WTC11 (cell line): ENCODE measurements at regions not wholly inside any gene's neighbourhood (a gene's known extent, or its start where the extent isn't known, plus 50 kb on each side); places are given as distances from the start of the nearest gene placed in this dataset.

Experiments
- ATAC-seq: fragments of 200-7000 bp; cut with Tn5 transposase; 2 replicates; pipeline ENCODE4 v1.10.0; 2021; ENCODE audit warnings: mild to moderate bottlenecking, moderate library complexity
- CTCF ChIA-PET: fragments of 300-600 bp; sonication (Branson Sonifier 250); formaldehyde crosslinking; loops from one replicate; lab custom pipeline; 2021; ENCODE audit warnings: antibody characterized with exemption; lab: Charles Lee
- POLR2A ChIA-PET: fragments of 350-600 bp; sonication (Branson Sonifier 250); formaldehyde crosslinking; loops from one replicate; lab custom pipeline; 2021; ENCODE audit warnings: antibody characterized with exemption; lab: Charles Lee
- DNase-seq: peaks from one replicate; pipeline ENCODE4 v3.0.0; 2021; ENCODE audit warnings: low spot score
- H3K27ac Mint-ChIP-seq: 2 replicates; pipeline ENCODE4 v1.8.0; 2021; ENCODE audit warnings: mixed read lengths
- H3K27me3 Mint-ChIP-seq: 2 replicates; pipeline ENCODE4 v1.8.0; 2021; ENCODE audit warnings: low read depth, mild to moderate bottlenecking, moderate library complexity, mixed read lengths
- H3K36me3 Mint-ChIP-seq: 2 replicates; pipeline ENCODE4 v1.8.0; 2021; ENCODE audit warnings: mixed read lengths
- H3K4me1 Mint-ChIP-seq: 2 replicates; pipeline ENCODE4 v1.8.0; 2022; ENCODE audit warnings: mixed read lengths
- H3K4me3 Mint-ChIP-seq: 2 replicates; pipeline ENCODE4 v1.8.0; 2021; ENCODE audit warnings: mild to moderate bottlenecking, moderate library complexity, mixed read lengths
- H3K9me3 Mint-ChIP-seq: 2 replicates; pipeline ENCODE4 v1.8.0; 2021; ENCODE audit warnings: mixed read lengths
- ATF1 ChIP-seq: sonication (generic); formaldehyde crosslinking; IDR thresholded peaks from 2 replicates; pipeline ENCODE4 v1.8.1; 2023; ENCODE audit warnings: mild to moderate bottlenecking, moderate library complexity, missing genetic modification reagents
- ATF3 ChIP-seq: sonication (generic); formaldehyde crosslinking; conservative IDR thresholded peaks from 2 replicates; pipeline ENCODE4 v1.8.1; 2022; ENCODE audit warnings: mild to moderate bottlenecking, missing genetic modification reagents
- CBFB ChIP-seq: sonication (generic); formaldehyde crosslinking; IDR thresholded peaks from 2 replicates; pipeline ENCODE4 v1.8.1; 2022; ENCODE audit warnings: mild to moderate bottlenecking, low read depth, missing genetic modification reagents
- CREB1 ChIP-seq: sonication (generic); formaldehyde crosslinking; IDR thresholded peaks from 2 replicates; pipeline ENCODE4 v1.8.0; 2023; ENCODE audit warnings: mild to moderate bottlenecking, missing genetic modification reagents
- CREM ChIP-seq: sonication (generic); formaldehyde crosslinking; IDR thresholded peaks from 2 replicates; pipeline ENCODE4 v1.8.1; 2022; ENCODE audit warnings: mild to moderate bottlenecking, missing genetic modification reagents, moderate library complexity
- E2F1 ChIP-seq: sonication (generic); formaldehyde crosslinking; IDR thresholded peaks from 2 replicates; pipeline ENCODE4 v1.8.0; 2022; ENCODE audit warnings: mild to moderate bottlenecking, missing genetic modification reagents
- ELF4 ChIP-seq: sonication (generic); formaldehyde crosslinking; IDR thresholded peaks from 2 replicates; pipeline ENCODE4 v1.8.1; 2022; ENCODE audit warnings: low read depth, mild to moderate bottlenecking, moderate library complexity, missing genetic modification reagents
- FOXJ3 ChIP-seq: sonication (generic); formaldehyde crosslinking; IDR thresholded peaks from 2 replicates; pipeline ENCODE4 v1.9.0; 2021; ENCODE audit warnings: missing genetic modification reagents, mild to moderate bottlenecking, borderline replicate concordance
- GRHL2 ChIP-seq: fragments of 250-450 bp; sonication (Bioruptor Pico); IDR thresholded peaks from 2 replicates; pipeline ENCODE4 v1.8.0; 2022; ENCODE audit warnings: mild to moderate bottlenecking, moderate library complexity; ENCODE audit not compliant: insufficient replicate concordance, severe bottlenecking
- IRF1 ChIP-seq: sonication (generic); formaldehyde crosslinking; IDR thresholded peaks from 2 replicates; pipeline ENCODE4 v1.8.0; 2023; ENCODE audit warnings: missing genetic modification reagents
- JAZF1 ChIP-seq: fragments of 250-450 bp; sonication (Bioruptor Pico); IDR thresholded peaks from 2 replicates; pipeline ENCODE4 v1.9.0; 2021; ENCODE audit warnings: moderate library complexity, mild to moderate bottlenecking, inconsistent platforms
- NFYB ChIP-seq: sonication (generic); formaldehyde crosslinking; conservative IDR thresholded peaks from 2 replicates; pipeline ENCODE4 v1.8.0; 2022; ENCODE audit warnings: low read depth, missing genetic modification reagents
- PRRX2 ChIP-seq: fragments of 250-450 bp; sonication (Bioruptor Pico); IDR thresholded peaks from 2 replicates; pipeline ENCODE4 v1.8.0; 2021; ENCODE audit warnings: mild to moderate bottlenecking
- RELA ChIP-seq: sonication (generic); formaldehyde crosslinking; IDR thresholded peaks from 2 replicates; pipeline ENCODE4 v1.8.1; 2022; ENCODE audit warnings: missing genetic modification reagents, mild to moderate bottlenecking, borderline replicate concordance
- TP53 ChIP-seq: sonication (generic); formaldehyde crosslinking; IDR thresholded peaks from 2 replicates; pipeline ENCODE4 v1.8.1; 2023; ENCODE audit warnings: mild to moderate bottlenecking, missing genetic modification reagents
- USF2 ChIP-seq: sonication (generic); formaldehyde crosslinking; IDR thresholded peaks from 2 replicates; pipeline ENCODE4 v1.8.1; 2023; ENCODE audit warnings: mild to moderate bottlenecking, missing genetic modification reagents, moderate library complexity
- ZBTB21 ChIP-seq: sonication (generic); formaldehyde crosslinking; IDR thresholded peaks from 2 replicates; pipeline ENCODE4 v1.8.1; 2023; ENCODE audit warnings: mild to moderate bottlenecking, missing genetic modification reagents, borderline replicate concordance
- ZNF121 ChIP-seq: sonication (generic); formaldehyde crosslinking; IDR thresholded peaks from 2 replicates; pipeline ENCODE4 v1.8.0; 2023; ENCODE audit warnings: missing genetic modification reagents
- ZNF317 ChIP-seq: sonication (generic); formaldehyde crosslinking; IDR thresholded peaks from 2 replicates; pipeline ENCODE4 v1.8.1; 2023; ENCODE audit warnings: low read depth, mild to moderate bottlenecking, moderate library complexity, missing genetic modification reagents, borderline replicate concordance
- ZNF396 ChIP-seq: fragments of 250-450 bp; sonication (Bioruptor Pico); IDR thresholded peaks from 2 replicates; pipeline ENCODE4 v1.8.0; 2021; ENCODE audit warnings: mild to moderate bottlenecking, moderate library complexity, borderline replicate concordance
- ZNF423 ChIP-seq: fragments of 250-450 bp; sonication (Bioruptor Pico); IDR thresholded peaks from 2 replicates; pipeline ENCODE4 v2.1.2; 2022; ENCODE audit warnings: mild to moderate bottlenecking, moderate library complexity
- ZNF532 ChIP-seq: fragments of 250-450 bp; sonication (Bioruptor Pico); IDR thresholded peaks from 2 replicates; pipeline ENCODE4 v1.9.0; 2021; ENCODE audit warnings: mild to moderate bottlenecking, borderline replicate concordance
- TF ChIP-seq, protein P1 (sequence below): sonication (generic); formaldehyde crosslinking; IDR thresholded peaks from 2 replicates; pipeline ENCODE4 v1.8.1; 2022; ENCODE audit warnings: mild to moderate bottlenecking, missing genetic modification reagents, moderate library complexity, borderline replicate concordance

GRCh38 chr4:177236886-177237285, 72.8 kb upstream of the NEIL3 start (continued):
- TF ChIP-seq ZNF532, result no peak
- no peak for TF ChIP-seq ZBTB21 (CRISPR knock-in tag)
- TF ChIP-seq ELF4, result no peak
- no peak for TF ChIP-seq NFYB (CRISPR knock-in tag)
- no peak for TF ChIP-seq CBFB (CRISPR knock-in tag)
- TF ChIP-seq ZNF423, result no peak
- TF ChIP-seq GRHL2 (CRISPR knock-in tag), result no peak
- TF ChIP-seq ZNF317 (CRISPR knock-in tag), result no peak
- no peak for TF ChIP-seq CREB1
- no peak for TF ChIP-seq USF2
- TF ChIP-seq IRF1 (CRISPR knock-in tag), result no peak
- no peak for TF ChIP-seq TP53 (CRISPR knock-in tag)
- TF ChIP-seq E2F1, result no peak

DNA sequence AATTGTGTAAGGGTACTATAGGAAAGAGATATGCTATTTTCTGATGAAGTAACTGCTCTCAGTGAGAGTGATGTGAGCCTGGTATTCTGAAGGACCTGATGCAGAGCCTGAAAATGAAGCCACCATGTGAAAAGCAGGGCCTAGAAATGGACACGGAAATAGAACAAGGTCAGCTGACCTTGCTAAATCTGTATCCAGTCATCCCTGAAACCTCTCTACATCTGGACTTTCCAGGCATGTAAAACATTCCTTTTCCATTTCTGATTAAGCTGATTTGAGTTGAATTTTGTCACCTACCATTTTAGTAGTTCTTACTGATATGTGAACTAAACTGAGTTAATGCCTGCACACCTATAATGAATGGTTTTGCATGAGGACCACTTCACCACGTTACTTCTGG, 72.4 kb upstream of the NEIL3 start:
- TF ChIP-seq RELA (no peak), PRRX2 (CRISPR knock-in tag) (no peak), ZBTB21 (CRISPR knock-in tag) (no peak), E2F1 (no peak), NFYB (CRISPR knock-in tag) (no peak), ATF3 (CRISPR knock-in tag) (no peak), CBFB (CRISPR knock-in tag) (no peak), CREM (no peak), JAZF1 (CRISPR knock-in tag) (no peak), ATF1 (CRISPR knock-in tag) (no peak), IRF1 (CRISPR knock-in tag) (no peak), ZNF396 (no peak), FOXJ3 (CRISPR knock-in tag) (no peak), ZNF121 (CRISPR knock-in tag) (no peak)
- TF ChIP-seq, protein P1, sequence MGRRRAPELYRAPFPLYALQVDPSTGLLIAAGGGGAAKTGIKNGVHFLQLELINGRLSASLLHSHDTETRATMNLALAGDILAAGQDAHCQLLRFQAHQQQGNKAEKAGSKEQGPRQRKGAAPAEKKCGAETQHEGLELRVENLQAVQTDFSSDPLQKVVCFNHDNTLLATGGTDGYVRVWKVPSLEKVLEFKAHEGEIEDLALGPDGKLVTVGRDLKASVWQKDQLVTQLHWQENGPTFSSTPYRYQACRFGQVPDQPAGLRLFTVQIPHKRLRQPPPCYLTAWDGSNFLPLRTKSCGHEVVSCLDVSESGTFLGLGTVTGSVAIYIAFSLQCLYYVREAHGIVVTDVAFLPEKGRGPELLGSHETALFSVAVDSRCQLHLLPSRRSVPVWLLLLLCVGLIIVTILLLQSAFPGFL (CRISPR knock-in tag), result no peak
- POLR2A ChIA-PET, result no interaction called here
- Mint-ChIP-seq H3K27ac (no peak overlapping the region), H3K4me3 (no peak overlapping the region), H3K27me3 (no peaks in the 10 kb centered on the region), H3K36me3 (no peaks in the 10 kb centered on the region), H3K9me3 (peaks cover 9% of the 10 kb centered on the region), H3K4me1 (no peaks in the 10 kb centered on the region)
- no peak for DNase-seq
- ATAC-seq, result no peak
- CTCF ChIA-PET, result no interaction called here
